ENCODE measurements at regions not wholly inside any gene's neighbourhood (a gene's known extent, or its start where the extent isn't known, plus 50 kb on each side); places are given as distances from the start of the nearest gene placed in this dataset.

DNA sequence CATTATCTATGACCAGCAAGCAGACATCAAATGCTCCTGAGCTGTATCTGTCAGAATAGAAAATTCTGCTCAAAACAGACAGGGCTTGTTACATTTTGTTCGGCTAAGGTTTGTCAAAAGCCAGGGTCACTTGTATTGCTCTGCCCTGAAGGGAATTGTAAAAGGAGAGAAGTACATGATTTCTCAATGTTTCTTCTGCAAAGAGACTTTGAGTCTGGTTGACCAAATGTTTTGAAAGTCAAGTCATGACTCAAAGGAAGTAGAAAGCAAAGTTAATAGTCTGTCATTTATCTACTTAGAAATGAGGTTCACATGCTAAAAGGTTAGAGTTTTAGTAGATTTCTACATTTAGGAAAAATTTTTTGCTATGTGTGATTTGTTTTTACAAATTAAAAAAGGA, 1624.1 kb upstream of the ZEB2 start:
- H3K4me3 Mint-ChIP-seq: no peak overlapping the region
- no peaks in the 10 kb centered on the region for H3K4me1 Mint-ChIP-seq
- no peaks in the 10 kb centered on the region for H3K27me3 Mint-ChIP-seq
- no peaks in the 10 kb centered on the region for H3K9me3 Mint-ChIP-seq
- no peaks in the 10 kb centered on the region for H3K36me3 Mint-ChIP-seq
- H3K27ac Mint-ChIP-seq: no peak overlapping the region

- no peak overlapping the region for H3K4me3 Mint-ChIP-seq
- no peaks in the 10 kb centered on the region for H3K27me3 Mint-ChIP-seq
- H3K36me3 Mint-ChIP-seq: no peaks in the 10 kb centered on the region
- no peaks in the 10 kb centered on the region for H3K4me1 Mint-ChIP-seq
- no peak overlapping the region for H3K27ac Mint-ChIP-seq
- H3K9me3 Mint-ChIP-seq: peaks cover 5% of the 10 kb centered on the region
Measured at GRCh38 chr2:146138820-146139219, 1618.9 kb upstream of the ZEB2 start.

DNA sequence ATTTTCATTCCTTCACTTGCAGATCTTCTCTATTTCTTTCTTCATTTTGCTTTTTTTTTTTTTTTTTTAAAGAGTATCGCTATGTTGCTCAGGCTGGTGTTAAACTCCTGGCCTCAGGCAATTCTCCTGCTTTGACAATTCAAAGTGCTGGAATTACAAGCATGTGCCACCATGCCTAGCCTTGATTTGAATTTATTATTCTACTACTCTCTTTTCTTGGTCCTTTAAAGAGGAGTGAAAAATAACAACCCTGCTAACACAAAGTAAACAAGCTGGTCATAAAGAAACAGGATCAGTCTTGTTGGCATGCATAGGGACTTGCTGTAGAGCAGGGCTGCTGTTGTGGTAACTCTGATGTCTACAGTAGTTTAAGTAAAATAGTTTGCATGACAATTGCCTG, 1615.3 kb upstream of the ZEB2 start:
- Mint-ChIP-seq H3K9me3 (peaks cover 5% of the 10 kb centered on the region), H3K27me3 (no peaks in the 10 kb centered on the region), H3K27ac (no peak overlapping the region), H3K4me3 (no peak overlapping the region), H3K36me3 (no peaks in the 10 kb centered on the region), H3K4me1 (no peaks in the 10 kb centered on the region)

GRCh38 chr2:146131785-146132184, 1611.9 kb upstream of the ZEB2 start:
- H3K36me3 Mint-ChIP-seq: no peaks in the 10 kb centered on the region
- H3K27ac Mint-ChIP-seq: no peak overlapping the region
- no peaks in the 10 kb centered on the region for H3K27me3 Mint-ChIP-seq
- no peak overlapping the region for H3K4me3 Mint-ChIP-seq
- H3K9me3 Mint-ChIP-seq: no peaks in the 10 kb centered on the region
- no peaks in the 10 kb centered on the region for H3K4me1 Mint-ChIP-seq

- Mint-ChIP-seq H3K36me3 (no peaks in the 10 kb centered on the region), H3K4me1 (no peaks in the 10 kb centered on the region), H3K27ac (no peak overlapping the region), H3K4me3 (no peak overlapping the region), H3K27me3 (no peaks in the 10 kb centered on the region), H3K9me3 (peaks cover 5% of the 10 kb centered on the region)
Measured at GRCh38 chr2:146131048-146131447, 1611.1 kb upstream of the ZEB2 start.

- Mint-ChIP-seq H3K27ac (no peak overlapping the region), H3K36me3 (no peaks in the 10 kb centered on the region), H3K4me3 (no peak overlapping the region)
Measured at GRCh38 chr2:146130290-146130689, 1610.4 kb upstream of the ZEB2 start.

GRCh38 chr2:146129231-146129630, 1609.3 kb upstream of the ZEB2 start:
- H3K27me3 Mint-ChIP-seq: no peaks in the 10 kb centered on the region
- no peaks in the 10 kb centered on the region for H3K4me1 Mint-ChIP-seq
- no peak overlapping the region for H3K4me3 Mint-ChIP-seq
- no peak overlapping the region for H3K27ac Mint-ChIP-seq
- no peaks in the 10 kb centered on the region for H3K36me3 Mint-ChIP-seq
- peaks cover 5% of the 10 kb centered on the region for H3K9me3 Mint-ChIP-seq

More at GRCh38 chr2:146130290-146130689, 1610.4 kb upstream of the ZEB2 start:
- Mint-ChIP-seq H3K9me3 (peaks cover 5% of the 10 kb centered on the region), H3K4me1 (no peaks in the 10 kb centered on the region), H3K27me3 (no peaks in the 10 kb centered on the region)

DNA sequence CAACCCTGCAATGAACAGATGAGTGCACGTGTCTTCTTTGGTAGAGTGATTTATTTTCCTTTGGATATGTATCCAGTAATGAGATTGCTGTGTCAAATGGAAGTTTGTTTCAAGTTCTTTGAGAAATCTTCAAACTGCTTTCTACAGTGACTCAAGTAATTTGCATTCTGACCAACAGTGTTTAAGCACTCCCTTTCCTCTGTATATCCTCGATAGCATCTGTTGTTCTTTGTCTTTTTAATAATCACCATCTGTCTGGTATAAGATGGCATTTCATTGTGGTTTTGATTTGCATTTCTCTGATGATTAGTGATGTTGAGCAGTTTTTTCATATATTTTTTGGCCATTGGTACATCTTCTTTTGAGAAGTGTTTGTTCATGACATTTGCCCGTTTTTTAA, 1608.3 kb upstream of the ZEB2 start:
- peaks cover 5% of the 10 kb centered on the region for H3K9me3 Mint-ChIP-seq
- no peaks in the 10 kb centered on the region for H3K36me3 Mint-ChIP-seq
- no peak overlapping the region for H3K27ac Mint-ChIP-seq
- no peaks in the 10 kb centered on the region for H3K27me3 Mint-ChIP-seq
- no peaks in the 10 kb centered on the region for H3K4me1 Mint-ChIP-seq
- H3K4me3 Mint-ChIP-seq: no peak overlapping the region

DNA sequence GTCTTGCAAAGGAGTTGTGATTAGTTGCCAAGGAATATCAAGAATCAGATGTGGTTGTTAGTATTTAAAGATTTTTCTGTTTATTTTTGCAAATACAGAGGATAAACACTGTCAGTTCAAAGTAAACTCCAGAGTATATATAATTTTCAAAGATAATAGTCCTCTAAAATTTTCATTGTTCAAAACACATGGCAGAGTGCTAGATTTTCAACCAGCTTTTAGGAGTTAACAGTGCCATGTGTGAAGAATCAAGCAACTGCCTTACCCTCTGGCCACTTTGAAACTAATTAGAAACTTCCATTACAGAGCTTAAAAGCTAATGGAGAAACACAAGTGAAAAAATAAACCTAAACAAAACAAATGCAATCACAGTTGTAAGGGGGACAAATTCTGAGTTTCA, 1605.6 kb upstream of the ZEB2 start:
- no peak overlapping the region for H3K27ac Mint-ChIP-seq
- no peaks in the 10 kb centered on the region for H3K4me1 Mint-ChIP-seq
- no peak overlapping the region for H3K4me3 Mint-ChIP-seq
- no peaks in the 10 kb centered on the region for H3K27me3 Mint-ChIP-seq
- H3K36me3 Mint-ChIP-seq: no peaks in the 10 kb centered on the region
- peaks cover 5% of the 10 kb centered on the region for H3K9me3 Mint-ChIP-seq

GRCh38 chr2:146124741-146125140, 1604.8 kb upstream of the ZEB2 start:
- Mint-ChIP-seq H3K27me3 (no peaks in the 10 kb centered on the region), H3K4me3 (no peak overlapping the region), H3K27ac (no peak overlapping the region), H3K4me1 (no peaks in the 10 kb centered on the region), H3K36me3 (no peaks in the 10 kb centered on the region), H3K9me3 (peaks cover 5% of the 10 kb centered on the region)

- H3K4me1 Mint-ChIP-seq: no peaks in the 10 kb centered on the region
- no peak overlapping the region for H3K27ac Mint-ChIP-seq
- no peak overlapping the region for H3K4me3 Mint-ChIP-seq
- peaks cover 5% of the 10 kb centered on the region for H3K9me3 Mint-ChIP-seq
- no peaks in the 10 kb centered on the region for H3K36me3 Mint-ChIP-seq
- no peaks in the 10 kb centered on the region for H3K27me3 Mint-ChIP-seq
Measured at GRCh38 chr2:146123714-146124113, 1603.8 kb upstream of the ZEB2 start.

- H3K9me3 Mint-ChIP-seq: peaks cover 5% of the 10 kb centered on the region
- no peaks in the 10 kb centered on the region for H3K36me3 Mint-ChIP-seq
- no peak overlapping the region for H3K4me3 Mint-ChIP-seq
- no peaks in the 10 kb centered on the region for H3K27me3 Mint-ChIP-seq
- H3K4me1 Mint-ChIP-seq: no peaks in the 10 kb centered on the region
- H3K27ac Mint-ChIP-seq: no peak overlapping the region
Measured at GRCh38 chr2:146123256-146123655, 1603.3 kb upstream of the ZEB2 start.

- peaks cover 6% of the 10 kb centered on the region for H3K9me3 Mint-ChIP-seq
- H3K4me1 Mint-ChIP-seq: no peaks in the 10 kb centered on the region
- no peak overlapping the region for H3K27ac Mint-ChIP-seq
- no peaks in the 10 kb centered on the region for H3K27me3 Mint-ChIP-seq
- H3K4me3 Mint-ChIP-seq: no peak overlapping the region
- H3K36me3 Mint-ChIP-seq: no peaks in the 10 kb centered on the region
Measured at GRCh38 chr2:146119586-146119985, 1599.7 kb upstream of the ZEB2 start.

DNA sequence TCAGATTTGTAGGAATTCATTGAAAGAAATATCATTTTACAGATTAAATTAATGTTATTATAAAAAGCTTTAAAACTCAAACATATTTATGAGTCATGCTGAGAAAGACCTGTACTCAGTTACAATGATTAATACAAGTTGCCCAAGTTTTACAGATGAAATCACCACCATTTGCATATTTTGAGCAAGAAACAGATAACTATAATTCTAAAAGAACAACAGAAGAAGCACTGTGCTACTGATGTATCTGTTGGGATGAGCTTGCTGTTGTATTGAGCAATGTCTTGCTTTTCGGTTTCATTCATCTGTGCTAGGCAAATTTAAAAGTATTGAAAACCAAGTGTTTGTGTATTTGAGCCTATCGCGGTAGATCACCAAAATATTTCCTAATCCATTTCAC, 1589.1 kb upstream of the ZEB2 start:
- H3K4me3 Mint-ChIP-seq: no peak overlapping the region
- peaks cover 5% of the 10 kb centered on the region for H3K9me3 Mint-ChIP-seq
- H3K36me3 Mint-ChIP-seq: no peaks in the 10 kb centered on the region
- no peaks in the 10 kb centered on the region for H3K27me3 Mint-ChIP-seq
- no peak overlapping the region for H3K27ac Mint-ChIP-seq
- H3K4me1 Mint-ChIP-seq: no peaks in the 10 kb centered on the region

GRCh38 chr2:146094185-146094584, 1574.3 kb upstream of the ZEB2 start:
- H3K36me3 Mint-ChIP-seq: peaks cover 1% of the 10 kb centered on the region
- H3K4me3 Mint-ChIP-seq: no peak overlapping the region
- peaks cover 7% of the 10 kb centered on the region for H3K9me3 Mint-ChIP-seq
- H3K27ac Mint-ChIP-seq: no peak overlapping the region
- no peaks in the 10 kb centered on the region for H3K4me1 Mint-ChIP-seq
- no peaks in the 10 kb centered on the region for H3K27me3 Mint-ChIP-seq

- Mint-ChIP-seq H3K4me3 (no peak overlapping the region), H3K27me3 (no peaks in the 10 kb centered on the region), H3K9me3 (no peaks in the 10 kb centered on the region)
Measured at GRCh38 chr2:146081459-146081858, 1561.5 kb upstream of the ZEB2 start.

GRCh38 chr2:146080925-146081324, 1561.0 kb upstream of the ZEB2 start:
- no peaks in the 10 kb centered on the region for H3K4me1 Mint-ChIP-seq
- H3K27ac Mint-ChIP-seq: no peak overlapping the region
- no peaks in the 10 kb centered on the region for H3K36me3 Mint-ChIP-seq
- H3K4me3 Mint-ChIP-seq: no peak overlapping the region
- peaks cover 4% of the 10 kb centered on the region for H3K9me3 Mint-ChIP-seq
- H3K27me3 Mint-ChIP-seq: no peaks in the 10 kb centered on the region

More at GRCh38 chr2:146081459-146081858, 1561.5 kb upstream of the ZEB2 start:
- no peaks in the 10 kb centered on the region for H3K4me1 Mint-ChIP-seq
- no peak overlapping the region for H3K27ac Mint-ChIP-seq
- H3K36me3 Mint-ChIP-seq: no peaks in the 10 kb centered on the region

Data from activated naive CD4-positive, alpha-beta T cell treated with anti-CD3 and anti-CD28 coated beads, Interleukin-2, amount 50 U/mL, for 24 hours (primary cell).